Fibroblast of villous mesenchyme (primary cell): ENCODE measurements at regions not wholly inside any gene's neighbourhood (a gene's known extent, or its start where the extent isn't known, plus 50 kb on each side); places are given as distances from the start of the nearest gene placed in this dataset.

ENCODE experiments used
- DNase-seq: peaks from one replicate; pipeline ENCODE4 v3.0.0-alpha.2; 2010; ENCODE audit warnings: low read depth
- H3K4me3 ChIP-seq: 2 replicates; pipeline ENCODE4 v1.5.1; 2011; ENCODE audit warnings: low read depth, mild to moderate bottlenecking, low read length
- TF ChIP-seq, protein P1 (sequence below): IDR thresholded peaks from 2 replicates; pipeline ENCODE4 v1.5.1; 2012; ENCODE audit warnings: low read depth, mild to moderate bottlenecking, low read length; ENCODE audit not compliant: insufficient read depth

DNA sequence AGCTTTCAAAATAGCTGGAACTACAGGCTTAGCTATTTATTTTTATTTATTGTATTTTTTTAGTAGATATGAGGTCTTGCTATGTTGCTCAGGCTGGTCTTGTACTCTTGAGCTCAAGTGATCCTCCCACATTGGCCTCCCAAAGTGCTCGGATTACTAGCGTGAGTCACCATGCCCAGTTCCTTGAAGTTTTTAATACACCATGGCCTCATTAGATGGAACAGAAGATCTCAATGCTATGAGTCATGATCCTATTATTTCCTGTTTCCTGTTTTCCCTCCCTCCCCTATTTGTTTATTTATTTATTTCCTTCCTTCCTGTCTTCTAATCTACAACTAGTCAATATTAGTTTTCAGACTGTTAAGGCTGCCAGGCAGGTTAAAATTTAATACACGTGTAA, 309.0 kb downstream of the CMPK2 start:
- TF ChIP-seq, protein P1, sequence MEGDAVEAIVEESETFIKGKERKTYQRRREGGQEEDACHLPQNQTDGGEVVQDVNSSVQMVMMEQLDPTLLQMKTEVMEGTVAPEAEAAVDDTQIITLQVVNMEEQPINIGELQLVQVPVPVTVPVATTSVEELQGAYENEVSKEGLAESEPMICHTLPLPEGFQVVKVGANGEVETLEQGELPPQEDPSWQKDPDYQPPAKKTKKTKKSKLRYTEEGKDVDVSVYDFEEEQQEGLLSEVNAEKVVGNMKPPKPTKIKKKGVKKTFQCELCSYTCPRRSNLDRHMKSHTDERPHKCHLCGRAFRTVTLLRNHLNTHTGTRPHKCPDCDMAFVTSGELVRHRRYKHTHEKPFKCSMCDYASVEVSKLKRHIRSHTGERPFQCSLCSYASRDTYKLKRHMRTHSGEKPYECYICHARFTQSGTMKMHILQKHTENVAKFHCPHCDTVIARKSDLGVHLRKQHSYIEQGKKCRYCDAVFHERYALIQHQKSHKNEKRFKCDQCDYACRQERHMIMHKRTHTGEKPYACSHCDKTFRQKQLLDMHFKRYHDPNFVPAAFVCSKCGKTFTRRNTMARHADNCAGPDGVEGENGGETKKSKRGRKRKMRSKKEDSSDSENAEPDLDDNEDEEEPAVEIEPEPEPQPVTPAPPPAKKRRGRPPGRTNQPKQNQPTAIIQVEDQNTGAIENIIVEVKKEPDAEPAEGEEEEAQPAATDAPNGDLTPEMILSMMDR: no peak
- no peak overlapping the region for H3K4me3 ChIP-seq
- DNase-seq: peak; percentile 79

DNA sequence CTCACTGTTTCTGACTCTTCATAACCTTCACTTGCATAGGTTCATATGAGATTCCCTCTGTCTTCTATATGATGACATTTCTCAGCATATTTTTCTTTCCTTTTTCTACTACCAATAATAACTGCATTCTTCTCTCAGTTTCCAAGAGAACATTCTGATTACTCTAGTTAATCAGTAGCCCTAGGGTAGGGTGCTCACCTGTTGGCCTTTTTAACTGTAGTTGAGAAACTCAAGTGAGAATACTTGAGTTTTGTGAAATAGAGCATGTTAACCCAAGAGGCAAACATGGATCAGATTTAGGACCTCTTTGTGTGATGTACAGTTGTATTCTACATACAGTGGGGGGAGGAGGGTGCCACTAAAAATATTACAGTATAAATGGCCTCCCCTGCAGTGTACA, 308.0 kb downstream of the CMPK2 start:
- no peak overlapping the region for H3K4me3 ChIP-seq
- DNase-seq: no peak
- TF ChIP-seq, protein P1: no peak

DNA sequence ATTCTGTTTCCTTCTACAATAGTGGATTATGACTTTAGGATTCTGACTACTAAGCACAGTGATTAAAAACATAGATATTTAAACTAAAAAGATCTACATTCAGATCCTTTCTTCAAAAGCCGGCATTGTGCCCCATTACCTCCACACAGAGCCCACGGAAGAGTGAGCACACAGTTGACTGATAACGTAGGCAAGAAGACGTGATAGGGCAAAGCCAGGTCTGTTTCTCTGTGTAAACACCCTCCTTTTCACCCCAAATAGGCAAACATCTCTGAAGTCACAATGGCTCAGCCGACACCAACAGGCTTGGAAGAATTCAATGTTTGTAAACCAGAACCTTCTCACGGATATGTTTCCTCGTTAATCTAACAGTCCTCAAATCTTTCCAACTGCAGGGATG, 302.9 kb downstream of the CMPK2 start:
- TF ChIP-seq, protein P1: no peak
- DNase-seq: no peak
- no peak overlapping the region for H3K4me3 ChIP-seq

DNA sequence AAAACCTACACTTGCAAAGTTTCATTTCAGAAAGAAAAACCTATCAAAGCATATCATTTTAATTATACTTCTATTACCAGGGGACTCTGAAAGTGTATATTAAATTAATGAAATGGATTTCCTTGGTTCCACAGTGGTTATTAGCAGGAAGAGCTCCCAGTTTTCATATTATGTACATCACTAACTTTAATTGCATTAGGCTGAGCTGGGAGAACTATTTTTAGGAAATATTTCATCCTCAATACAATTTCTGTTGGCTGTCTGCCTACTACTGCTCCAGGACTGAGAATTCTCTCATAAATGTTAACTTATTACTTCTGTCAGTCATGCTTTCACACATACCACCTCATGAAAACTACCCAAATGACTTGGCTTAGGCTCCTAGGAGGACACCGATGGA, 301.4 kb downstream of the CMPK2 start:
- TF ChIP-seq, protein P1: no peak
- no peak for DNase-seq

DNA sequence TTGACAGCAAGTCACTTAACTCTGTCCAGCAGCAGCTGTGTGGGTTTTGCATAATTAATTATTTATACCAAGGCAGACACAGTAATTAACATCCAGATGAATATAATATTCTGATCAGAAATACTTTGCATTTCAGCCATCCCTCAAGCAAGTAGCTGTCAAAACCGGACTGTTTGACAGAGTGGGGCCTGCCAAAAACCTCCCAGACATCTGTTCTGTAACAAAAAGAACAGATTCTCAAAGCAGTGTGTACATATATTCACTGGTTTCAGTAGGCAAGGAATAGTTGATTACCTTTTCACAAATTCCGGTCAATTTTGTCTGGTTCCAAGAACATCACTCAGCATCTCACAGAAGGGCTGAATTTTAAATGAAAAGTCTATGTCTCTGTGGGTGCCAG, 291.6 kb downstream of the CMPK2 start:
- DNase-seq: no peak
- TF ChIP-seq, protein P1: no peak
- H3K4me3 ChIP-seq: no peak overlapping the region

More for the DNA sequence above, 301.4 kb downstream of the CMPK2 start:
- no peak overlapping the region for H3K4me3 ChIP-seq

DNA sequence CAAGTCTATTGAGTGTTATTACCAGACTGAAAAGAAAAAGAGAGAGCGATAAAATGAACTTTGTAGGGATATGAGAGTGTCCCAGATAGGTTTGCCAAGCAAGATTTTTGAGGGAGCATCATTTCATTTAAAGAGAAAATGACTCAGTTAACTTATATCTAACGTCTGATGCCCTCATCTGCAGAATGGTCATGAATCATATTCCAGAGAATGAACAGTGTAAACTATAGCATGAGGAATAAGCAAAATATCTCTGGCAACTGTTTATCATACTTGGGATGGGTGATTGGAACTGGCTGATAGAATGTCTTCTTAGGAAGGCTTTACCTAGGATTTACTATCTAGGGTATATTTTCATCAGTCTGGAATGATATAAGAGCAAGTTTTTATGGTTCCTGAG, 289.4 kb downstream of the CMPK2 start:
- DNase-seq: peak; percentile 34
- H3K4me3 ChIP-seq: no peak overlapping the region
- TF ChIP-seq, protein P1: no peak

DNA sequence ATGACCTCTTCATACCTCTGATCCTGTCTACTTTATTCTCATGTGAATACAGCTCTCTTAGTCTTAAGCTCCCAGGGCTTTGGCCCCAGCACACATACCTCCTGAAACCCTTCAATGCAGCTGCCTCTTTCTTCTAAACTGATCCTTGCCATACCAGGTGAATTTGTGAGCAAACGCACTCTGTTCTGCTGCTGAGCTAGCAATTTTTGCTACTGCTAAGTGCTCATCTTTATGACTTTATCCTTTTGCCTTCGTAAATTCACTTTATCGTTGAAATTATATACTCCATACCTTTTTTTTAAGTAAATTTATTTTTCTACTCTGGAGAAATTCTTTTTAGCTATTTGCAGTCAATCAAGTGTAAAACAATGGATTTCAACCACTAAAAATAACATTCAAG, 287.7 kb downstream of the CMPK2 start:
- H3K4me3 ChIP-seq: no peak overlapping the region
- TF ChIP-seq, protein P1: no peak
- no peak for DNase-seq
